Stimulated activated CD8-positive, alpha-beta memory T cell treated with anti-CD3 and anti-CD28 coated beads, Interleukin-15, amount 100 ng/mL, for 48 hours (primary cell): ENCODE measurements at regions not wholly inside any gene's neighbourhood (a gene's known extent, or its start where the extent isn't known, plus 50 kb on each side); places are given as distances from the start of the nearest gene placed in this dataset.
"Not testable (repeated sequence)": the region's sequence is repeated elsewhere in the genome, so short reads cannot be mapped to it uniquely, and the experiment has no call there.

Source experiments
- DNase-seq, 2 donors: peaks; one replicate each; pipeline ENCODE4 v3.0.0-alpha.2; 2020; ENCODE audit warnings: low read depth in 2 of 2

DNA sequence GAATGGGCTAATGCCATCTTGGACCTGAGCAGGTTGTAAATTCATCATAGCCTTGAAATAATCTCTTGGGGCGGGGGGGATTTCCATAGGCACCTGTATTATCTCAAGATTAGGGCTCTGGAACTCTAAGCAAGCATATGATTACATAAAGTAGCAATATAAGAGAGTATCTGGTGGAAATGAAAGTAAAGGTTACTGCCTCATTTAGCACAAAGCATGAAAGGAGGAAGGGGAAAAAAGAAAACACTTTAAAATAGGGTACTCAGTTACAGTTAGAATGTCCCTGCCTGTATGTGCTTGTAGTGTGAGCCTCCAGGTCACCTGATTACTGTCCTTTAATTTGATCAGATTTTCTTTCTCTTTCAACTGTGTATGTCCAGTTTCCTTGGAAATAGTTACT, 1079.7 kb upstream of the CDH18 start:
- no peak for DNase-seq

DNA sequence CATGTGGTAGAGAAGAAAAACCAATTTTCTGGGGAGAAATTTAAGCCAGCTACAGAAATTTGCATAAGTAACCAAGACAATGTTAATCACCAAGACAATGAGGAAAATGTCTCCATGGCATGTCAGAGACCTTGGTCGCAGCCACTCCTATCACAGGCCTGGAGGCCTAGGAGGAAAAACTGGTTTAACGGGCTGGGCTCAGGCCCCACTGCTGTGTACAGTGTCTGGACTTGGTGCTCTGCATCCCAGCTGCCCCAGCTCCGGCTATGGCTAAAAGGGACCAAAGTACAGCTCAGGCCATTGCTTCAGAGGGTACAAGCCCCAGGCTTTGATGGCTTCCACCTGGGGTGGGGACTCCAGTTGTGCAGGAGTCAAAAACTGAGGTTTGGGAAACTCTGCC, 1075.1 kb upstream of the CDH18 start:
- no peak for DNase-seq

DNA sequence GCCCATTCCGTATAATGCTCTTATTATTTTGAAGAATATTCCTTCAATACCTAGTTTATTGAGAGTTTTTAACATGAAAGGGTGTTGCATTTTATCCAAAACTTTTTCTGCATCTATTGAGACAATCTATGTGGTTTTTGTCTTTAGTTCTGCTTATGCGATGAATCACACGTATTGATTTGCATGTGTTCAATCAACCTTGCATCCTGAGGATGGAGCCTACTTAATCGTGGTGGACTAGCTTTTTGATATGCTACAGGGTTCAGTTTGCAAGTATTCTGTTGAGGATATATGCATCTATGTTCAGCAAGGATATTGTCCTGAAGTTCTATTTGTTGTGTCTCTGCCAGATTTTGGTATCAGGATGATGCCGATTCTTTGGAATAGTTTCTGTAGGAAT, 1070.3 kb upstream of the CDH18 start:
- DNase-seq: no peak

DNA sequence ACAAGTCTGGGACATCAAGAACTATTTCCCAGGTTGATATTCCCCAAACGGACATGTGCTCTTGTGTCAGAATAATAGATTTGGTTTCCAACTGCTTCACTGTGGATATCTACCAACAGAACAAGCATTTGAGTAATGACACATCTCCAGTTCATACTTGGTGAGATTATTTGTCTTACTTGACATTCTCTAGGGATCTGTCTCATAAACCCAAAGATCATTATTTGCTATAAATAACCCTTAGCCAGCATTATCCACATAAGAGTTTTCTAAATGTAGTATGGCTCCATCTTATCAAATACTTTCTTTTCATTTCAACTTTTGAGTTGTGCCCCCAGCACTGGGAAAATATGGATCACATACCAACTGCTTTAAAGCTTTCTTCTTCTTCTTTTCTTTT, 1063.9 kb upstream of the CDH18 start:
- no peak for DNase-seq

DNA sequence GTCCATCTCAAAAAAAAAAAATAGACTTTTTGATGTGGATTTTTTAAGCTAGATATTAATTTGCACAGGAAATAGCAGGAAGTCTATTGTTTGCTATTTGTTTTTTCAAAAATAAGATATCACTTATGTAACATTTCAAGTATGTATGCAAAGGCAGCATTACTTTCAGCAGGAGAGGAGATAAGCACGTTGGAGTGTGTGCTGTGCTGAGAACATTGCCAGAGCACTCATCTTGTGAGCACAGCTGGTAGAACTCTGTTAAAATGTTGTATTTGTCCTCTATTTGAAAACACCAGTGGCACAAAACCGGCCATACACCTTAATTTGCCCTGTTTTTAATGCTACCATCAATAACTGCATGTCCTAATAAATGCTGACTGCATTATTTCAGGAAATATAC, 1061.9 kb upstream of the CDH18 start:
- no peak for DNase-seq

DNA sequence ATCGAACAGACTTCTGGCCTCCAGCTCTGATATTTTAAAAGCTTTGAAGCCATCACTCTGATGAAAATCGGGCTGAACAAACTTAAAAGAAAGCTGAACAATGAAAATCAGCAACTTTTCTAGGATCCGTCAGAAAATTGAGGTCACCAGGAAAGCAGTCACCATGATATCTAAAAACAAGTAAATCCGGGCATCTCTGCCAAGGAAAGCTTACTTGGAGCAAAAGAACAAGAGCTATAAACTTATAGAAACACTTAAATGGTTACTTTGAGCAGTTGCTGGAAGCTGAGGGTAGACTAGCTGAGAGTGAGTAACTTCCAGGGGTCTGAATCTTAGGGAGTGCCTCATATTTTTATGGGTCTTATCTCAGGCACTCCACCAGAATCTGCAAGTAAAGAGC, 1043.0 kb upstream of the CDH18 start:
- no peak for DNase-seq

DNA sequence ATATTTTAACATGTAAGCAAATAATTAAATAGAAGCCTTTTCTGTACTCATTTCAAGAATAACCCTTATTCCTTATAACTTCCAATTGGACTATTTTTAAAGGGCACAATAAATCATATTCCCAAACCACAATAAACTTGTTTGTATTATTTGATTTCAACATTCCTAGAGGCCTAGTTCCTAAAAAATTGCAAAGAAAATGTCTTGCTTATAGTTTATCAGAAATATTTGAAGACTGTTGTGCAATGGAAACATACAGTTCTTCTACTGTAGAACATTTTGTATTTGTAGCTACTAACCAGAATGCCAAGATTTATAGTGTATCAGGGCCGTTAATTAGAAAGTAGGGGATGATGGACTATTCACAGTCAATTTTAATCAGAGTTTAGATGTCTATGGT, 1037.0 kb upstream of the CDH18 start:
- DNase-seq: no peak

DNA sequence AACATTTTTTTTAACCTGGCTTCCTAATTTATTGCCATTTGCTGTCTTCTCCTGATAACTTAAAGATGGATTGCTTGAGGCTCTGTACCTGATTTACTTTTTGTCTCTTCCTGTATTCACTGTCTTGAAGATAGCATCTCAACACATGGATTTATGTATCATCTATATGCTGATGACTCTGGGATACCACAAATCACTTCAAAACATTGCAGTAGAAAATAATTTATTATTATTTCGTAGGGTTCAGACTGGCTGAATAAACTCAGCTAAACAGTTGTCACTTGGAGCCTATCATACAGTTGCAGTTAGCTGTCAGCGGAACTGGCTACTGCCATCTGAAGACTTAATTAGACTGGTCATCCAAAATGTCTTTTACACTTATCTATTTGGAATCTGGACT, 1025.2 kb upstream of the CDH18 start:
- DNase-seq: no peak

DNA sequence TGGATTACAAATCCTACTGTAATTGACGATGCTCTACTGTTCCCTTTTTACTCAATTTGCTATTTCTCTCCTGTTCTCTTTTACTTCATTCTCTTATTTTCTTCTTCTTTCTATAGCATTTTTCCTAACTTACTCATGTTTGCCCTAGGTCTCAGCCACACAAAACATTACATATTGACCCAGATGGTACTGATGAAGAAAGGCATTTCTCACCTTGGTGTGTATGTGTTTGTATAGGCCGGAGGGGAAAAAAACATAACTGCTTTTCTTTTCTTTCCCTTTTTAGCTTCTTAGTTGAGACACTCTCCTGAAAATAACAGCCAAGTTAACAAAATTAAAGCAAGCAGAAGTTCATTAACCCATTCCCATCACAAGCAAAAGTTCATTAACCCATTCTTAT, 1019.8 kb upstream of the CDH18 start:
- DNase-seq: no peak

DNA sequence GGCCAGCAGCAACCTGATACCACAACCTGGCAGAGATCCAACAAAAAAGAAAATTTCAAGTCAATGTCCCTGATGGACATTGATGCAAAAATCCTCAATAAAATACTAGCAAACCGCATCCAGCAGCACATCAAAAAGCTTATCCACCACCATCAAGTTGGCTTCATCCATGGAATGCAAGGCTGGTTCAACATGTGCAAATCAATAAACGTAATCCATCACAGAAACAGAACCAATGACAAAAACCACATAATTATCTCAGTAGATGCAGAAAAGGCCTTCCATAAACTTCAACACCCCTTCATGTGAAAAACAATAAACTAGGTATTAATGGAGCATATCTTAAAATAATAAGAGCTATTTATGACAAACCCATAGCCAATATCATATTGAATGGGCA, 1000.9 kb upstream of the CDH18 start:
- not testable (repeated sequence) for DNase-seq

DNA sequence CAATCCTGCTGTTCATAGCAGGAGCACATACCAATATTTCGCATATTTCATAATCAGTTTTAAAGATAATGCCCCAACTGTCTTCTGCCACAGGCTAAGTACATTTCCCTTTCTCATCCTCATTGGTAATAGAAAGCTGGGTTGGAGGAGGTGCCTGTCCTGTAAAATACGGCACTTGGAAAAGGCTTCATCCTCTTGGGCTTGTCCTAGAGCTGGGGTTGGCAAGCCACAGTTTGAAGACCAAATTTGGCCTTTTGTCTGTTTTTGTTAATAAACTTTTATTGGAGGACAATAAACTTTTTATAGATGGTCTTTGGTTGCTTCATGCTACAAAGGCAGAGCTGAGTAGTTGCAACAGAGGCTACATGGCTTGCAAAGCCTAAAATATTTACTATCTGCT, 997.8 kb upstream of the CDH18 start:
- DNase-seq: no peak

DNA sequence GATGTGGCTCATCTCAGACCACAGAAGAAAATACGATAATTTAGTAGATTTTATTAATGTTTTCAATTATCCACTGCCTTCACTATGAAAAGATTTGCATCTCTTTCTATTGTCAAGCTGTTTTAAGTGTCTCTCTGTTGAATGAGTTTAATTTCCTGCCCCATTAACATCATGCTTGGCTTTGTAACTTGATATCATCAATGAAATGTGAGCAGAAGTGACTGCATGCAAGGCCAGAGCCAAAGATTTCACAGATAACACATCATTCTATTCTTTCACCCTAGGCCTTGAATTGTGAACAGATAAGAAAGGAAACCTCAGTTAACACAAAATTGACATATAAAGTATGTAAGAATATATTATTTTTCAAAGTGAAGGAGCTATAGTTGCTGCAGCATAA, 986.4 kb upstream of the CDH18 start:
- no peak for DNase-seq

DNA sequence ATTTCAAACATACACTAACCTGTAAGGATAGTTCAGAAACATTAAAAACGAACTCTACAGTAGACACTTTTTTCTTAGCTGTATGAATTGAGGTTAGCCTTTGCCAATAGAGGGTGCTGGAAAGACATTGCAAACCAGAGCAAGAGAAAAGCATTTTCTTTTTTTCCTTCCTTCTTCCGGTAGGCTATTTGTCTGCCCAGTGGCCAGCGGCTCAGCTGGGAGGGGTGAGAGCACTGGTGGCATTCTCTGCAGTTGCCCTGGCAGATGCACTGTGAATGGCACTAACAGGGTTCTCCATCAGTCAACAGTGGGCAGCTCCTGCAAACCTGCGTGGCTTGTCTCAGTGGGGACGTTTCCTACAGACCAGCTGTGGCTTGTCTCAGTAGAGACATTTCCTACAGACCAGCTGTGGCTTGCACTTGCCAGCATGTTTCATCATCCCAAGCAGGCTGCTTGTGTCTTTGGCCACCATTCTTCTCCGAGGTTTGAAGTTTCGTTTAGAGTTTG, 984.5 kb upstream of the CDH18 start:
- no peak for DNase-seq

DNA sequence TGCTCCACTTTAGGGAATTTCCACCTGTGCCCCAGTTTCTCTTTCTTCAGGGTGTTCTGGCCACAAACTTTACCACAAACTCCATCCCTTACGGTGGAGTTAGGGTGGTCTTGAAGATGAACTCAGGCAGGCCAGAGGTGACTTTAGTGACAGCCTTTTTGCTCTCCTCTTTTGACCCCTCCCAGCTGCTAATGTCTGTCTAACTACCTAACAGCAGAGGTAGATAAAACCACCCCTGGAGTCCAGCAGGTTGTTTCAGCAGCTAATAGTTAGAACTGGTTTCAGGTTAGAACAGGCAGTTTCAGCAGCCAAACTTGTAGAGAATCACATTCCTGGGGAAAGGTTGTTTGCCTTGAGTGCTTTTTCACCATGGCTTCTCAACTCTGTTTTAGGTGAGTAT, 971.3 kb upstream of the CDH18 start:
- DNase-seq: no peak

DNA sequence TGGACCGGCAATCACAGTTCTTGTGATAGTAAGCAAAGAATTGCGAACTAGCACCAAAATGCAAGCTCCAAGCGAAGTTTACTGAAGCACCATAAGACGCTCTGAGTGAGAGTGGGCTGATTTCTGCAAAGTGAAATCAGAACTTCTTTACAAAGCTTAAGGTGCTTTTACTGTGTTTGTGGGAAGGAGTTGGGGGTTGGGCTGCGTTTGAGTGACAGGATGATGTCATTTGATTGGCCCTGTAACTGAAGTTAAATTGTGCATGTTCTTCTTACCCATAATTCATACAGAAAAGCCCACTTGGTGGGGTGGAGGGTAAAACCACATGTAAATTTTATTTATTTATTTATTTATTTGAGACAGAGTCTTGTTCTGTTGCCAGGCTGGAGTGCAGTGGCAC, 970.6 kb upstream of the CDH18 start:
- no peak for DNase-seq

DNA sequence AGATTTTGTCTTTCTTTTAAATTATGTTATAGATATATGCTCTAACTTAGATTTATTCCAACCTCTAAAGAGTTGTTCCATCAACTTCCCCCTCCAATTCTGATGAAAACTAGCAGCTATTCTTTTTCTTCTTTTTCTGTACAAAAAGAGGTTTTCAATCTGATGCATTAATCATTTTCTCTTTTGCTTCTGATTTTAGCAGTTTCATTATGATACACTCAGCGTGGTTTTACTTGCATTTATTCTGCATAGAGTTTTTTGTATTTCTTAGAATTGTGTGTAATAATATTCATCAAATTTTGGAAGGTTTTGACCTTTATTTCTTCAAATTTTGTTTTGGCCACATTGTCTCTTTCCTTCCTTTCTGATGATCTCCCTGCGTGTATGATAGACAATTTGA, 968.1 kb upstream of the CDH18 start:
- DNase-seq: no peak

DNA sequence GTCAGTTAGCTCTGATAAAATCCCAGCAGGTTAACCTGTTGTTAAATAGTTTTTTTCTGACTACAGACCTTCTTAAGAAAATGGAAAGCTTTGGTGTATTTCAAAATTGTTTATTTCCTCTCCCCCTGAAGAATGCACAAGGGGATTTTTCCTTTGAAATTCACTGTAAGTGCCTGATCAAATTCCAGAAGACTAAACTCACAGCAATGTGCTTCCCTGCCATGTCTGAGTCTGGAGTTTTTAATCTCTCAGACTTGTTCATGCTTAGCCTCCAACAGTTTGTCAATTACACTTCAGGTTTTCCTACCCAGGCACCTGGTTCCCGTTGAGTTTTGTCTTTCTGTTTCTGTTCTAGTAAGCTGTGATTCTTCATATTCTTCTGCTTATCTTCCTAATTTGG, 961.6 kb upstream of the CDH18 start:
- DNase-seq: no peak

DNA sequence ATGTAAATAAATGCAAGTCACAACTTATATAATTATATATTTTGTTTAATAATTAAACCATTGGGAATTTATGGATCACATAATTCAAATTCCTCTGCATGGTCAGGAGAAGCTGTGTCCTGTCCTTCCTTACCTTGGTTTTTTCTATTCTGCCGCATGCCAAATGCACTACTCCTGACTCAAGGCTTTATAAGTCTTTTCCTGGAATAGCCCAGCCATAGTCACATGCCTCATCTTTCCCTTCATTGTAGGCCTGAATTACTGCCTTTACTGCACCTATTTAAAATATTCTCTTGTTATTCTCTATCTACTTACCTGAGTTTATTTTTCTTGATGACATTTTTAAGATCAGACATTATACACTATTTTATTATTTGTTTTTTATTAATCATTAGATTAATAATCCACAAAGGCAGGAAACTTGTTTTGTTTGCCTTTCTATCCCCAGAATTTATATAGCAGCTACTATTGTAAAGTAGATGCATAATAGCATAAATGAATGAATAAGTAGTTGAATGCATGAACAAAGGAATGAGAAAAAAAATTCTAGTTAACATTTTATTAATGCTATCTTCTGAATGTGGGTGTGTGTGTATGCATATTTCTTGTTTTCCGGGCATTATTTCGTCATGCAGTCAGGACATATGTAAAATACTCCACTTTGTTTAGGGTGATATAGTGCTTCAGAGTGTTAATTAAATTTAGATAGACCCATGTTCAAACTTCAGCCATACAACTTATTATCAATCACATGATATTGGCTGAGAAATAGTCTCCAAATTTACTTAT, 955.4 kb upstream of the CDH18 start:
- DNase-seq: not testable (repeated sequence)

DNA sequence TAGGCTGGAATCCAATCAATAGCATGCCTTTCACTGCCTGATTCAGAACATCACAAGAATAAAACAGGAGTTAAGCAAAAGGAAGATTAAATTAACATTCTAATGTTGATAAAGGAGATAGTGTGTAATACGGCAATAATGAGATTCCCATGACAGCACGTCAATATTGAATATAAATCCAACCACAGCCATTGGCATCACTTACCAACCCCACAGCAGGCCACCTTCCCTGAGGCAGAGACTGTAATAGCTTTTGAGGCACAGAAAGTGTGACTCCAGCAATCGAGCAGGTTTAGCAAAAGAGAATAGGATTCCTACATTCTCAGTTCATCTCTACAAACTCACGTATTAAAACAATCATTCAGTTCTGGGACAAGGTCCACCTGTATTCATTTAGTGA, 954.6 kb upstream of the CDH18 start:
- not testable (repeated sequence) for DNase-seq

DNA sequence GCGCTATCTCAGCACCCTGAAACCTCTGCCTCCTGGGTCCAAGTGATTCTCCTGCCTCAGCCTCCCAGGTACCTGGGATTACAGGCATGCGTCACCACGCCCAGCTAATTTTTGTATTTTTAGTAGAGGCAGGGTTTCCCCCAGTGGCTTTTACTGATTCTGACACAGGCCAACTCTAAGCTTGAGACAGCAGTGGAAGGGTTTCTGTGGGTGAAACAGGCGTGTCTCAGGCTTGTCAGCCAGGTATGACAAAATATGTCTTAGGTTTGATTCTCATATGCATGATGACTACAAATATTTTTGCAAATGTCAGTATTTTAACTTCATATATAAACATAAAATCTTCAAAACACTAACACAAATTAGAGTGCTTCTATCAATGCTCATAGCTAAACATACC, 952.8 kb upstream of the CDH18 start:
- DNase-seq: not testable (repeated sequence)

DNA sequence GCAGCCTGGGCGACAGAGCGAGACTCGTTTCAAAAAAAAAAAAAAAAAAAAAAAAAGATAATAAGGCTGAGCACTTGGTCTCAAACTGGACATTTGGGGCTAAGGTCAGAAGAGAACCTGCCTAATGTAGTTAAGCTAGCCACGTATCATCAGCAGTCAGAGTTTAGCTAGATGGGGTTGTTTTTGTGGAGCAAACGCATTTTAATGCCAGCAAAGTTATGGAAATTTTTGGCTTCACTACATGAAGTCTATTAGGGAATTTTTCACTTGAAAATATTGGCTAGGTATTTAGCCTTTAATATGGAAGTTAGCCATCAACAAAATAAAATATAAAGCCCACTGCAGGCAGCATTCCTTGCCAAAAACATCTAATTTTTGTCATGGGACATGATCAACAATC, 902.9 kb upstream of the CDH18 start:
- not testable (repeated sequence) for DNase-seq

DNA sequence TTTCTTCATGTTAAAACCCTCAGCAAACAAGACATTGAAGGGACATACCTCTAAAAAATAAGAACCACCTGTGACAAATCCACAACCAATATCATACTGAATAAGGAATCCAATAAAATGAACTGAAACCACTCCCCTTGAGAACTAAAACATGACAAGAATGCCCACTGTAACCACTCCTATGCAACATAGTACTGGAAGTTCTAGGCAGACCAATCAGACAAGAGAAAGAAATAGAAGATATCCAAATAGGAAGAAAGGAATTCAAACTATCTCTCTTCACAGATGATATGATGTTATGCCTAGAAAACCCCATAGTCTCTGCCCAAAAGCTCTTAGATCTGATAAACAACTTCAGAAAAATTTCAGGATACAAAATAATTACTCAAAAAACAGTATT, 887.7 kb upstream of the CDH18 start:
- DNase-seq: not testable (repeated sequence)

DNA sequence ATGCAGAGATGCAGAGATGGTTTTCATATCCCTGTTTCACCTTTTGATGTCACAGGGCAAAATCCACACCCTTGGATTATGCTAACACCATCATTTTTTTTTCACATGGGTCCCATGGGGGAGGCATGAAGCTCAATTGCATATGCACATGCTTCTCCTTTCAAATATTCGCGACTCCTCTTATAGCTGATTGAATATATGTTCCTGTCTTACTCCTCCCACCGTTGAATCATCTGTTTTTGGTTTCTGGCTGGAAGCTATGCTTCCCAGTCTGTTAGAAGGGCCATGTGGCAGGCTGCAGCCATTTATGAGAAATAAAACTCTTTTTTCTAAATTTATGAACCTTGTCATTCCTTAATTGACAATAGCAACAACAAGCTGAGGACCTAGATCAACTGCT, 877.9 kb upstream of the CDH18 start:
- DNase-seq: not testable (repeated sequence)

DNA sequence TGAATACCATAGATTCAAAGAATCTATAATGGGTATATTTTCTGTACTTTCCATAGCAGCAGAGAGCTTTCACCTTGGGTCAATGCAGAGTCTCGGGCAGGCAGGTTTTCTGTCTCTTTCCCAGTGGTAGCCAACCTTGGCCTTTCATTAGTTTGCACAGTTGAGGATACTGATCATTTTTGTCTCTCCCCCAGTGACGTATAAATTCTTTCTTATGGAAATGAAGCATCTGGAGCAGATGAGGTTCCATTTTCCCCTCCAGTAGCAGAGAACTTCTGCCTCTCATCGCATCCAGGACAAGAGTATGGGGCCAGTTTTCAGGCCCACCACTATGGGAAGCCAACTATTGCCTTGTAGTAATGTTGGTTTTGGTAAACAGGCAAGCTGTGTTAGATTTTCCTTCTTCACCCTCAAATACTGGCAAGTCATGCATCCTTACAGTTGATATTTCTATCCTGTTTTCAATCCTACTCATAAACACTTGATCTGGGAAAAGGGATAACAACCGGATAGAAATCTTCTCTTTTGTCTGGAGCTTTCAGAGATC, 845.2 kb upstream of the CDH18 start:
- DNase-seq: no peak
